GM12878 (cell line): ENCODE measurements at regions not wholly inside any gene's neighbourhood (a gene's known extent, or its start where the extent isn't known, plus 50 kb on each side); places are given as distances from the start of the nearest gene placed in this dataset.

Experiments used
- HDGF ChIP-seq: fragments of 450-650 bp; IDR thresholded peaks from 2 replicates; pipeline ENCODE4 v1.6.1; 2016; ENCODE audit warnings: antibody characterized with exemption
- RAD21 ChIP-seq: IDR thresholded peaks from 2 replicates; pipeline ENCODE4 v1.6.1; 2011; ENCODE audit warnings: mild to moderate bottlenecking, low read depth, low read length, moderate library complexity; ENCODE audit not compliant: insufficient read depth
- TF ChIP-seq, protein P1 (sequence below), 3 experiments: IDR thresholded peaks in 2 of 3; conservative IDR thresholded peaks in 1 of 3; 2 replicates each; pipeline ENCODE4 v1.5.1; 2011; ENCODE audit warnings: low read depth in 3 of 3, low read length in 3 of 3, mild to moderate bottlenecking in 3 of 3, control low read depth in 2 of 3, moderate library complexity in 2 of 3, inconsistent platforms in 1 of 3, mixed read lengths in 1 of 3; ENCODE audit not compliant: control insufficient read depth in 2 of 3, insufficient read depth in 1 of 3; ENCODE audit errors: extremely low read depth in 1 of 3

- TF ChIP-seq RAD21 = no peak
- TF ChIP-seq HDGF = no peak
- TF ChIP-seq, protein P1, sequence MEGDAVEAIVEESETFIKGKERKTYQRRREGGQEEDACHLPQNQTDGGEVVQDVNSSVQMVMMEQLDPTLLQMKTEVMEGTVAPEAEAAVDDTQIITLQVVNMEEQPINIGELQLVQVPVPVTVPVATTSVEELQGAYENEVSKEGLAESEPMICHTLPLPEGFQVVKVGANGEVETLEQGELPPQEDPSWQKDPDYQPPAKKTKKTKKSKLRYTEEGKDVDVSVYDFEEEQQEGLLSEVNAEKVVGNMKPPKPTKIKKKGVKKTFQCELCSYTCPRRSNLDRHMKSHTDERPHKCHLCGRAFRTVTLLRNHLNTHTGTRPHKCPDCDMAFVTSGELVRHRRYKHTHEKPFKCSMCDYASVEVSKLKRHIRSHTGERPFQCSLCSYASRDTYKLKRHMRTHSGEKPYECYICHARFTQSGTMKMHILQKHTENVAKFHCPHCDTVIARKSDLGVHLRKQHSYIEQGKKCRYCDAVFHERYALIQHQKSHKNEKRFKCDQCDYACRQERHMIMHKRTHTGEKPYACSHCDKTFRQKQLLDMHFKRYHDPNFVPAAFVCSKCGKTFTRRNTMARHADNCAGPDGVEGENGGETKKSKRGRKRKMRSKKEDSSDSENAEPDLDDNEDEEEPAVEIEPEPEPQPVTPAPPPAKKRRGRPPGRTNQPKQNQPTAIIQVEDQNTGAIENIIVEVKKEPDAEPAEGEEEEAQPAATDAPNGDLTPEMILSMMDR (IDR thresholded peaks at IDR 0.05 in 2 of 3, conservative IDR thresholded peaks at IDR 0.05 in 1 of 3; ENCODE audit: control insufficient read depth in 2 of 3, extremely low read depth in 1 of 3, insufficient read depth in 1 of 3, low read depth in 3 of 3, low read length in 3 of 3) = no peak
Measured at GRCh38 chr15:96593735-96594134, 263.2 kb downstream of the NR2F2 start.
